ENCODE measurements at regions not wholly inside any gene's neighbourhood (a gene's known extent, or its start where the extent isn't known, plus 50 kb on each side); places are given as distances from the start of the nearest gene placed in this dataset.

GRCh38 chr12:124487066-124487833 is 80.2 kb downstream of the NCOR2 start:
- Mint-ChIP-seq H3K4me1 (ENCODE audit: low read depth) (peaks cover 2% of the 10 kb centered on the region), H3K4me3 (no peak overlapping the region), H3K9me3 (no peaks in the 10 kb centered on the region), H3K27me3 (ENCODE audit: low read depth) (no peaks in the 10 kb centered on the region), H3K36me3 (ENCODE audit: low read depth) (peaks cover 3% of the 10 kb centered on the region), H3K27ac (no peak overlapping the region)

GRCh38 chr12:124486346-124486963 is 81.0 kb downstream of the NCOR2 start:
- H3K27ac Mint-ChIP-seq = no peak overlapping the region
- no peaks in the 10 kb centered on the region for H3K27me3 Mint-ChIP-seq (ENCODE audit: low read depth)
- H3K36me3 Mint-ChIP-seq (ENCODE audit: low read depth) = peaks cover 7% of the 10 kb centered on the region
- peaks cover 6% of the 10 kb centered on the region for H3K4me1 Mint-ChIP-seq (ENCODE audit: low read depth)
- H3K4me3 Mint-ChIP-seq = no peak overlapping the region
- H3K9me3 Mint-ChIP-seq = no peaks in the 10 kb centered on the region

- peaks cover 10% of the 10 kb centered on the region for H3K36me3 Mint-ChIP-seq (ENCODE audit: low read depth)
- peaks cover 13% of the 10 kb centered on the region for H3K4me1 Mint-ChIP-seq (ENCODE audit: low read depth)
- no peak overlapping the region for H3K4me3 Mint-ChIP-seq
- no peak overlapping the region for H3K27ac Mint-ChIP-seq
- H3K27me3 Mint-ChIP-seq (ENCODE audit: low read depth) = no peaks in the 10 kb centered on the region
- H3K9me3 Mint-ChIP-seq = no peaks in the 10 kb centered on the region
These were observed 82.0 kb downstream of the NCOR2 start for GRCh38 chr12:124485371-124485770.

- Mint-ChIP-seq H3K27me3 (ENCODE audit: low read depth) (no peaks in the 10 kb centered on the region), H3K27ac (no peak overlapping the region), H3K4me3 (no peak overlapping the region), H3K36me3 (ENCODE audit: low read depth) (peaks cover 12% of the 10 kb centered on the region), H3K9me3 (no peaks in the 10 kb centered on the region), H3K4me1 (ENCODE audit: low read depth) (peaks cover 15% of the 10 kb centered on the region)
These were observed 82.9 kb downstream of the NCOR2 start for GRCh38 chr12:124484526-124484953.

- Mint-ChIP-seq H3K27me3 (ENCODE audit: low read depth) (no peaks in the 10 kb centered on the region), H3K27ac (no peak overlapping the region), H3K36me3 (ENCODE audit: low read depth) (peaks cover 15% of the 10 kb centered on the region), H3K4me1 (ENCODE audit: low read depth) (peaks cover 18% of the 10 kb centered on the region), H3K9me3 (no peaks in the 10 kb centered on the region), H3K4me3 (no peak overlapping the region)
These were observed 83.3 kb downstream of the NCOR2 start for GRCh38 chr12:124484067-124484466.

- Mint-ChIP-seq H3K27me3 (ENCODE audit: low read depth) (no peaks in the 10 kb centered on the region), H3K9me3 (no peaks in the 10 kb centered on the region), H3K4me1 (ENCODE audit: low read depth) (peaks cover 22% of the 10 kb centered on the region), H3K36me3 (ENCODE audit: low read depth) (peaks cover 18% of the 10 kb centered on the region), H3K27ac (no peak overlapping the region), H3K4me3 (no peak overlapping the region)
These were observed 84.3 kb downstream of the NCOR2 start for GRCh38 chr12:124482901-124483799.

- peaks cover 23% of the 10 kb centered on the region for H3K36me3 Mint-ChIP-seq (ENCODE audit: low read depth)
- peaks cover 25% of the 10 kb centered on the region for H3K4me1 Mint-ChIP-seq (ENCODE audit: low read depth)
- no peak overlapping the region for H3K27ac Mint-ChIP-seq
- no peaks in the 10 kb centered on the region for H3K27me3 Mint-ChIP-seq (ENCODE audit: low read depth)
- no peaks in the 10 kb centered on the region for H3K9me3 Mint-ChIP-seq
- H3K4me3 Mint-ChIP-seq = no peak overlapping the region
These were observed 84.9 kb downstream of the NCOR2 start for GRCh38 chr12:124482567-124482893.

GRCh38 chr12:124481772-124482566 is 85.4 kb downstream of the NCOR2 start:
- Mint-ChIP-seq H3K36me3 (ENCODE audit: low read depth) (peaks cover 28% of the 10 kb centered on the region), H3K27ac (no peak overlapping the region)

GRCh38 chr12:124481257-124481750 is 86.1 kb downstream of the NCOR2 start:
- Mint-ChIP-seq H3K27ac (no peak overlapping the region), H3K9me3 (no peaks in the 10 kb centered on the region), H3K4me3 (no peak overlapping the region), H3K4me1 (ENCODE audit: low read depth) (peaks cover 25% of the 10 kb centered on the region), H3K36me3 (ENCODE audit: low read depth) (peaks cover 35% of the 10 kb centered on the region), H3K27me3 (ENCODE audit: low read depth) (no peaks in the 10 kb centered on the region)

More at GRCh38 chr12:124481772-124482566, 85.4 kb downstream of the NCOR2 start:
- Mint-ChIP-seq H3K9me3 (no peaks in the 10 kb centered on the region), H3K4me1 (ENCODE audit: low read depth) (peaks cover 25% of the 10 kb centered on the region), H3K27me3 (ENCODE audit: low read depth) (no peaks in the 10 kb centered on the region), H3K4me3 (no peak overlapping the region)

GRCh38 chr12:124480469-124481256 is 86.7 kb downstream of the NCOR2 start:
- Mint-ChIP-seq H3K4me1 (ENCODE audit: low read depth) (peaks cover 25% of the 10 kb centered on the region), H3K4me3 (peak overlapping the region; percentile 21), H3K27me3 (ENCODE audit: low read depth) (no peaks in the 10 kb centered on the region), H3K27ac (peak overlapping the region; percentile 45), H3K9me3 (no peaks in the 10 kb centered on the region), H3K36me3 (ENCODE audit: low read depth) (peaks cover 38% of the 10 kb centered on the region)

GRCh38 chr12:124479680-124480468 is 87.5 kb downstream of the NCOR2 start:
- peaks cover 25% of the 10 kb centered on the region for H3K4me1 Mint-ChIP-seq (ENCODE audit: low read depth)
- no peaks in the 10 kb centered on the region for H3K27me3 Mint-ChIP-seq (ENCODE audit: low read depth)
- no peaks in the 10 kb centered on the region for H3K9me3 Mint-ChIP-seq
- no peak overlapping the region for H3K27ac Mint-ChIP-seq
- H3K36me3 Mint-ChIP-seq (ENCODE audit: low read depth) = peaks cover 42% of the 10 kb centered on the region
- H3K4me3 Mint-ChIP-seq = no peak overlapping the region

GRCh38 chr12:124478985-124479645 is 88.3 kb downstream of the NCOR2 start:
- H3K4me1 Mint-ChIP-seq (ENCODE audit: low read depth) = peaks cover 23% of the 10 kb centered on the region
- H3K27ac Mint-ChIP-seq = no peak overlapping the region
- peaks cover 43% of the 10 kb centered on the region for H3K36me3 Mint-ChIP-seq (ENCODE audit: low read depth)
- H3K4me3 Mint-ChIP-seq = no peak overlapping the region
- peaks cover 3% of the 10 kb centered on the region for H3K9me3 Mint-ChIP-seq
- no peaks in the 10 kb centered on the region for H3K27me3 Mint-ChIP-seq (ENCODE audit: low read depth)
